Left cardiac atrium (tissue), 4 donors: ENCODE measurements at regions not wholly inside any gene's neighbourhood (a gene's known extent, or its start where the extent isn't known, plus 50 kb on each side); places are given as distances from the start of the nearest gene placed in this dataset.
"Not testable (repeated sequence)": the region's sequence is repeated elsewhere in the genome, so short reads cannot be mapped to it uniquely, and the experiment has no call there.

Experiments
- ATAC-seq, 2 donors: fragments of 200-7000 bp; cut with Tn5 transposase; one replicate each; pipeline ENCODE4 v1.9.1; 2020; ENCODE audit warnings: mild to moderate bottlenecking in 2 of 2, moderate library complexity in 2 of 2
- DNase-seq: peaks from one replicate; pipeline ENCODE4 v3.0.0-alpha.2; 2020
- intact Hi-C, 2 donors: fragments of 100-400 bp; cut with DNase I; formaldehyde crosslinking; loops; one replicate each; pipeline versions ENCODE4 v1.14.1 to v1.15.1; 2022 to 2023
- donor health status: DM: no; HTN: yes; CAD: no.
- donor health status: DM: no; HTN: yes; CAD: no; lungs with severe emphysema.
- donor health status: DM: yes; HTN: yes; CAD: no.
- donor health status: Dilated cardiomyopathy.

GRCh38 chr5:39639618-39640089, 214.9 kb upstream of the DAB2 start:
- intact Hi-C loops, result no loop called here
- ATAC-seq (no peak), DNase-seq (no peak)

- intact Hi-C loops, result no loop called here
- ATAC-seq, result no peak
- DNase-seq, result no peak
These were observed 214.0 kb upstream of the DAB2 start for GRCh38 chr5:39638813-39639212.

GRCh38 chr5:39633057-39633456, 208.3 kb upstream of the DAB2 start:
- DNase-seq (no peak), ATAC-seq (no peak)
- intact Hi-C loops, result no loop called here

- intact Hi-C loops, result no loop called here
- no peak for ATAC-seq
- DNase-seq, result no peak
These were observed 207.2 kb upstream of the DAB2 start for GRCh38 chr5:39631958-39632357.

- intact Hi-C loops, result no loop called here
- DNase-seq (no peak), ATAC-seq (no peak)
These were observed 205.2 kb upstream of the DAB2 start for GRCh38 chr5:39629946-39630345.

GRCh38 chr5:39628348-39628747, 203.6 kb upstream of the DAB2 start:
- ATAC-seq (no peak), DNase-seq (no peak)
- intact Hi-C loops, result no loop called here

GRCh38 chr5:39624890-39625289, 200.1 kb upstream of the DAB2 start:
- intact Hi-C loops, result no loop called here
- peak in 1 of 2 donors; percentile 41 for ATAC-seq

GRCh38 chr5:39624268-39624886, 199.6 kb upstream of the DAB2 start:
- intact Hi-C loops, result no loop called here
- ATAC-seq, result peak in 1 of 2 donors; percentile 30
- no peak for DNase-seq

More at GRCh38 chr5:39624890-39625289, 200.1 kb upstream of the DAB2 start:
- no peak for DNase-seq

GRCh38 chr5:39623291-39623865, 198.6 kb upstream of the DAB2 start:
- intact Hi-C loops, result no loop called here
- ATAC-seq (no peak), DNase-seq (no peak)

GRCh38 chr5:39622281-39622680, 197.5 kb upstream of the DAB2 start:
- ATAC-seq (no peak), DNase-seq (no peak)
- intact Hi-C loops, result no loop called here

GRCh38 chr5:39619168-39619818, 194.5 kb upstream of the DAB2 start:
- no peak for ATAC-seq
- no peak for DNase-seq
- intact Hi-C loops, result no loop called here

- intact Hi-C loops, result no loop called here
- ATAC-seq (no peak), DNase-seq (no peak)
These were observed 193.6 kb upstream of the DAB2 start for GRCh38 chr5:39618391-39618790.

- no peak for ATAC-seq
- intact Hi-C loops, result no loop called here
- no peak for DNase-seq
These were observed 191.4 kb upstream of the DAB2 start for GRCh38 chr5:39616131-39616530.

- DNase-seq, ATAC-seq, intact Hi-C loops: not testable (repeated sequence)
These were observed 186.3 kb upstream of the DAB2 start for GRCh38 chr5:39611076-39611475.

GRCh38 chr5:39608024-39608423, 183.2 kb upstream of the DAB2 start:
- DNase-seq, result no peak
- no peak for ATAC-seq
- intact Hi-C loops, result no loop called here

GRCh38 chr5:39606591-39606990, 181.8 kb upstream of the DAB2 start:
- DNase-seq (no peak), ATAC-seq (no peak)
- intact Hi-C loops, result no loop called here

- DNase-seq (no peak), ATAC-seq (no peak)
- intact Hi-C loops, result no loop called here
These were observed 181.1 kb upstream of the DAB2 start for GRCh38 chr5:39605588-39606575.

GRCh38 chr5:39605145-39605544, 180.4 kb upstream of the DAB2 start:
- no peak for ATAC-seq
- intact Hi-C loops, result no loop called here
- DNase-seq, result no peak

- ATAC-seq (no peak), DNase-seq (no peak)
- intact Hi-C loops, result no loop called here
These were observed 179.7 kb upstream of the DAB2 start for GRCh38 chr5:39604491-39604890.
